HG02571 (cell line): ENCODE measurements at regions not wholly inside any gene's neighbourhood (a gene's known extent, or its start where the extent isn't known, plus 50 kb on each side); places are given as distances from the start of the nearest gene placed in this dataset.

Experiments
- ATAC-seq: cut with Tn5 transposase; IDR thresholded peaks from one replicate; pipeline ENCODE4 v1.9.1; 2021; ENCODE audit warnings: mild to moderate bottlenecking, moderate library complexity; ENCODE audit not compliant: unreplicated experiment

- ATAC-seq = no peak
Measured at GRCh38 chr6:14063756-14064155, 53.8 kb upstream of the CD83 start.

- ATAC-seq = no peak
Measured at GRCh38 chr6:14065350-14065749, 52.2 kb upstream of the CD83 start.

- peak; percentile 50 for ATAC-seq
Measured at GRCh38 chr6:14066782-14067406, 50.7 kb upstream of the CD83 start.

- no peak for ATAC-seq
Measured at GRCh38 chr6:14067656-14068055, 49.9 kb upstream of the CD83 start.
